NCI-H1417 treated with DMSO at 0.1 percent for 48 hours (cell line): ENCODE measurements at regions not wholly inside any gene's neighbourhood (a gene's known extent, or its start where the extent isn't known, plus 50 kb on each side); places are given as distances from the start of the nearest gene placed in this dataset.
"Not testable (repeated sequence)": the region's sequence is repeated elsewhere in the genome, so short reads cannot be mapped to it uniquely, and the experiment has no call there.

Experiments used
- DNase-seq: peaks from one replicate; lab custom pipeline; 2025; lab: John Stamatoyannopoulos, UW

GRCh38 chr15:60259469-60259868 is 138.3 kb downstream of the ANXA2 start:
- no peak for DNase-seq

GRCh38 chr15:60264088-60264487 is 133.7 kb downstream of the ANXA2 start:
- no peak for DNase-seq

GRCh38 chr15:60264566-60264965 is 133.2 kb downstream of the ANXA2 start:
- DNase-seq = no peak

GRCh38 chr15:60265057-60265456 is 132.7 kb downstream of the ANXA2 start:
- no peak for DNase-seq

GRCh38 chr15:60272623-60273022 is 125.2 kb downstream of the ANXA2 start:
- DNase-seq = no peak

- no peak for DNase-seq
Measured at GRCh38 chr15:60275624-60276023, 122.2 kb downstream of the ANXA2 start.

- no peak for DNase-seq
Measured at GRCh38 chr15:60278879-60279278, 118.9 kb downstream of the ANXA2 start.

GRCh38 chr15:60280259-60280658 is 117.5 kb downstream of the ANXA2 start:
- DNase-seq = no peak

GRCh38 chr15:60283936-60284335 is 113.8 kb downstream of the ANXA2 start:
- no peak for DNase-seq

GRCh38 chr15:60295901-60296300 is 101.9 kb downstream of the ANXA2 start:
- DNase-seq = not testable (repeated sequence)

GRCh38 chr15:60297047-60297446 is 100.7 kb downstream of the ANXA2 start:
- no peak for DNase-seq
